ENCODE measurements at regions not wholly inside any gene's neighbourhood (a gene's known extent, or its start where the extent isn't known, plus 50 kb on each side); places are given as distances from the start of the nearest gene placed in this dataset.

DNA sequence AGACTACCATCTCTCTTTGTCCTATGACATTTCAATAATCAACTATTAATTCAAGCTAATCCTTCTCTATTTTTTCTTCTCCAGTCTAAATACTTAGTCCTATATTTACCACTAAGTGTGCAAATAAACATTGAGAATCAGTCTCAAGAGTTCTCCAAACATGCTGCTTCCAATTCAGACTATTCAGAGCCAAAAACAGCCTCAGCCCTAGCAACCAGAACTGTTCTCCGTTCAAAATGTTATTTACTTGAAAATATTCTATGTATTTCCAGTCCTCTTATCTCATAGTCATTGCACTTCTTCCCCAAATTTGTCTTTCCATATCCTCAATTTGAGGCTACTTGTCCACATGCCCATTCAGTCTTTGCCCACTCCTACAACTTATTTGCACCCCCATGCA, 805.5 kb downstream of the IGSF11 start:
- TF ChIP-seq, protein P1, sequence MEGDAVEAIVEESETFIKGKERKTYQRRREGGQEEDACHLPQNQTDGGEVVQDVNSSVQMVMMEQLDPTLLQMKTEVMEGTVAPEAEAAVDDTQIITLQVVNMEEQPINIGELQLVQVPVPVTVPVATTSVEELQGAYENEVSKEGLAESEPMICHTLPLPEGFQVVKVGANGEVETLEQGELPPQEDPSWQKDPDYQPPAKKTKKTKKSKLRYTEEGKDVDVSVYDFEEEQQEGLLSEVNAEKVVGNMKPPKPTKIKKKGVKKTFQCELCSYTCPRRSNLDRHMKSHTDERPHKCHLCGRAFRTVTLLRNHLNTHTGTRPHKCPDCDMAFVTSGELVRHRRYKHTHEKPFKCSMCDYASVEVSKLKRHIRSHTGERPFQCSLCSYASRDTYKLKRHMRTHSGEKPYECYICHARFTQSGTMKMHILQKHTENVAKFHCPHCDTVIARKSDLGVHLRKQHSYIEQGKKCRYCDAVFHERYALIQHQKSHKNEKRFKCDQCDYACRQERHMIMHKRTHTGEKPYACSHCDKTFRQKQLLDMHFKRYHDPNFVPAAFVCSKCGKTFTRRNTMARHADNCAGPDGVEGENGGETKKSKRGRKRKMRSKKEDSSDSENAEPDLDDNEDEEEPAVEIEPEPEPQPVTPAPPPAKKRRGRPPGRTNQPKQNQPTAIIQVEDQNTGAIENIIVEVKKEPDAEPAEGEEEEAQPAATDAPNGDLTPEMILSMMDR (IDR thresholded peaks at IDR 0.05; ENCODE audit: insufficient read depth, low read depth, low read length): no peak
- TF ChIP-seq EZH2 (IDR thresholded peaks at IDR 0.05; ENCODE audit: insufficient read depth, low read length): no peak

Data from astrocyte (in vitro differentiated cells and primary cell).